ENCODE measurements at regions not wholly inside any gene's neighbourhood (a gene's known extent, or its start where the extent isn't known, plus 50 kb on each side); places are given as distances from the start of the nearest gene placed in this dataset.

- H3K4me3 ChIP-seq (ENCODE audit: low read length), result no peak overlapping the region
- no peak overlapping the region for H3K9ac ChIP-seq (ENCODE audit: low read depth, low read length)
- no peaks in the 10 kb centered on the region for H3K27me3 ChIP-seq (ENCODE audit: insufficient read depth, low read length)
- H3K4me1 ChIP-seq (ENCODE audit: insufficient read depth, low read length), result peaks cover 8% of the 10 kb centered on the region
- no peak overlapping the region for H3K27ac ChIP-seq (ENCODE audit: low read length)
- no peaks in the 10 kb centered on the region for H3K36me3 ChIP-seq (ENCODE audit: insufficient read depth, low read depth, low read length)
- no peaks in the 10 kb centered on the region for H3K9me3 ChIP-seq (ENCODE audit: insufficient read depth, low read depth, low read length)
Measured at GRCh38 chr11:88038063-88038462, 137.2 kb downstream of the RAB38 start.

DNA sequence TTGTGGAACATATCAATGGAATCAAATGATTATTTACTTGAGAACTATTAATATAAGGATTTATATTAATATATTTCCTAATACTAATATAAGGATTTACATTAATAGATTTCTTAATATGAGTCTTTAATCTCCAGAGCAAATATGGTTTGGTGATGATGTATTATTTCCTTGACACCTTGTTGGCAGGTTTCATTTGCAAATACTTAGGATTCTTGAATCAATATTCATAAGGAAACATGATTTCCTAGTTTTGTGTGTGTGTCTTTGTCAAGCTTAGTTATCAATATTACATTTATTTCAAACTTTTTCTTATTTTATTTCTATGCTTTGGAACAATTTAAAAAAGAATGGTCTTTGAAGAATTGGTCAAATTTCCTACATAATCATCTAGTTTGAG, 138.5 kb downstream of the RAB38 start:
- Histone ChIP-seq H3K9me3 (ENCODE audit: insufficient read depth, low read depth, low read length) (no peaks in the 10 kb centered on the region), H3K27ac (ENCODE audit: low read length) (no peak overlapping the region)

DNA sequence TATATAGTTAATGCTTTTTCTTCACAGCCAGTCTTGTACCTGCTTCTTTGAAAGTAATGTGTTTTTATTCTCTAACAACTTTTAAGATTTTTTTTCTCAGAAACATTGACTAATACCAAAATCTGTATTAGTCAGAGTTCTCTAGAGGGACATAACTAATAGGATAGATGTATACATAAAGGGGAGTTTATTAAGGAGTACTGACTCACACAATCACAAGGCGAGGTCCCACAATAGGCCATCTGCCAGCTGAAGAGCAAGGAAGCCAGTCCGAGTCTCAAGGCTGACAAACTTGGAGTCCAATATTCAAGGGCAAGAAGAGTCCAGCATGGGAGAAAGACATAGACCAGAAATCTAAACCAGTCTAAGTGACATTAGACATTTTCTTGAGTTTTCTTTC, 140.0 kb downstream of the RAB38 start:
- no peaks in the 10 kb centered on the region for H3K27me3 ChIP-seq (ENCODE audit: insufficient read depth, low read length)
- no peak overlapping the region for H3K27ac ChIP-seq (ENCODE audit: low read length)

More for the DNA sequence above, 138.5 kb downstream of the RAB38 start:
- Histone ChIP-seq H3K9ac (ENCODE audit: low read depth, low read length) (no peak overlapping the region), H3K27me3 (ENCODE audit: insufficient read depth, low read length) (no peaks in the 10 kb centered on the region), H3K4me3 (ENCODE audit: low read length) (no peak overlapping the region), H3K4me1 (ENCODE audit: insufficient read depth, low read length) (no peaks in the 10 kb centered on the region; the same call in 1 of the 2 replicates), H3K36me3 (ENCODE audit: insufficient read depth, low read depth, low read length) (no peaks in the 10 kb centered on the region)

GRCh38 chr11:88017666-88018065, 157.6 kb downstream of the RAB38 start:
- Histone ChIP-seq H3K27me3 (ENCODE audit: insufficient read depth, low read length) (no peaks in the 10 kb centered on the region), H3K9ac (ENCODE audit: low read depth, low read length) (no peak overlapping the region), H3K4me1 (ENCODE audit: insufficient read depth, low read length) (0 out of 2 replicates have a peak, but pooled peaks cover 2% of the 10 kb centered on the region), H3K9me3 (ENCODE audit: insufficient read depth, low read depth, low read length) (no peaks in the 10 kb centered on the region), H3K4me3 (ENCODE audit: low read length) (no peak overlapping the region), H3K27ac (ENCODE audit: low read length) (no peak overlapping the region), H3K36me3 (ENCODE audit: insufficient read depth, low read depth, low read length) (no peaks in the 10 kb centered on the region)

More for the DNA sequence above, 140.0 kb downstream of the RAB38 start:
- Histone ChIP-seq H3K9me3 (ENCODE audit: insufficient read depth, low read depth, low read length) (no peaks in the 10 kb centered on the region), H3K4me3 (ENCODE audit: low read length) (no peak overlapping the region), H3K9ac (ENCODE audit: low read depth, low read length) (no peak overlapping the region), H3K36me3 (ENCODE audit: insufficient read depth, low read depth, low read length) (no peaks in the 10 kb centered on the region), H3K4me1 (ENCODE audit: insufficient read depth, low read length) (no peaks in the 10 kb centered on the region; the same call in 1 of the 2 replicates)

DNA sequence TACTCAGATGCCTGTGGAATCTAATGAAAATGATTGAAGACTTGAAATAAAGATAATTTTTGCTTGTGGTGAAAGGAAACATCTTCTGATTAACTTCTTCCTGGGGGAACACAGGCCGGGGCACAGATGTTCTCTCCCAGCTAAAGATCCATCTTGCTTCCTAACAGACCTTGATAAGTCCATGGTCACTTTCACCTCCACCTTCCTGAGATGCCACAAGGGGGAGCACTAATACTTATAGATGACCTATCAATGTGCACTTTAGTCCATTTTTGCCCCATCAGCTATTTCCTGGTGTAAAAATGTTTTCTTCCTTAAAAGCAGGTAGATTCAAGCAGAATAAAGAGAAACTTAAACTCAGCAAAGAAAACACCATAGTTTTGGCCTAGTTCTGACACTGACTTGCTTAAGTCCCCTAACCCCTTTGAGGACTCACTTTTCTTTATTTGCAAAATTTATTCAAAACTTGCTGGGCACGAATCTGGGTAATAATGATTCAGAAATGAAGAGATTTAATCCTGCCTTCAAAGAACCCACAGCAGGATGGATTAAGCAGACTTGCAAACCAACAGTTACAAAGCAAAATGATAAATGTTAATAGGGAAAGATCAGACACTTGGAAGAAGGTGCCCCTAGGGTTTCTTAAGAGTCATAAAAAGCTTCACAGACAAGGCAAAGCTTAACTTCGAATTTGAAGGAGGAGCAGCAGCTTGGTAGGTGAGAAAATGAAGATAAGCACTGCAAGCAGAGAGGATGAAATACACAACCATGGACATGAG, 158.7 kb downstream of the RAB38 start:
- Histone ChIP-seq H3K9ac (ENCODE audit: low read depth, low read length) (no peak overlapping the region), H3K4me3 (ENCODE audit: low read length) (no peak overlapping the region), H3K36me3 (ENCODE audit: insufficient read depth, low read depth, low read length) (no peaks in the 10 kb centered on the region), H3K9me3 (ENCODE audit: insufficient read depth, low read depth, low read length) (no peaks in the 10 kb centered on the region), H3K27ac (ENCODE audit: low read length) (no peak overlapping the region), H3K4me1 (ENCODE audit: insufficient read depth, low read length) (0 out of 2 replicates have a peak, but pooled peaks cover 2% of the 10 kb centered on the region), H3K27me3 (ENCODE audit: insufficient read depth, low read length) (no peaks in the 10 kb centered on the region)

GRCh38 chr11:88015170-88015569, 160.1 kb downstream of the RAB38 start:
- Histone ChIP-seq H3K27me3 (ENCODE audit: insufficient read depth, low read length) (no peaks in the 10 kb centered on the region), H3K9ac (ENCODE audit: low read depth, low read length) (no peak overlapping the region), H3K9me3 (ENCODE audit: insufficient read depth, low read depth, low read length) (no peaks in the 10 kb centered on the region), H3K27ac (ENCODE audit: low read length) (no peak overlapping the region), H3K4me1 (ENCODE audit: insufficient read depth, low read length) (0 out of 2 replicates have a peak, but pooled peaks cover 2% of the 10 kb centered on the region), H3K4me3 (ENCODE audit: low read length) (no peak overlapping the region), H3K36me3 (ENCODE audit: insufficient read depth, low read depth, low read length) (no peaks in the 10 kb centered on the region)

DNA sequence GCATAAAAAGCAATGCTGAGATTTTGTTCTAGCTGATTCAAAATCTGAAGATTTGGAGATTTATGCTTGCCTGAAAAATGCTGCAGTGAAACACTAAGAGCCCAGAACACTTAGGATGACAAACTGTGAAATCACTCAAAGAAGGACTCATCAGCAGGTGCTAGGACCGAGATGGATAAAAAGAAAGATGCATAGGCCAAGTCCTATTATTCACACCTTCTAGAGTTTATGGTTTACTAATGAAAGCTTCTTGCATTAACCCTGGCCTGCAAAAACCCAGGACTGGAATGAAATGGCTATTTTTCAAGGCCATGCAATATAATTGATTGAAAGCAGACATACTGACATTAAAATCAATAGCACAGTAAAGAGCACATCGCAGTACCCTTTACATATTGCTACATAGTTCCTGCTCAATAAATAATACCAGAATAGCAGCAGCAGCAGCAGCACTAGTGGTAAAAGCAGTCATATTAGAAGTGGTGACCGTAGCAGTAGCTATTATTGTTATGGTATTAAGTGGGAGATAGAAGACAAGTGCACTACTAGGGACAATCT, 161.7 kb downstream of the RAB38 start:
- Histone ChIP-seq H3K27me3 (ENCODE audit: insufficient read depth, low read length) (no peaks in the 10 kb centered on the region), H3K9ac (ENCODE audit: low read depth, low read length) (no peak overlapping the region), H3K9me3 (ENCODE audit: insufficient read depth, low read depth, low read length) (no peaks in the 10 kb centered on the region), H3K4me3 (ENCODE audit: low read length) (no peak overlapping the region), H3K4me1 (ENCODE audit: insufficient read depth, low read length) (0 out of 2 replicates have a peak, but pooled peaks cover 2% of the 10 kb centered on the region), H3K27ac (ENCODE audit: low read length) (no peak overlapping the region), H3K36me3 (ENCODE audit: insufficient read depth, low read depth, low read length) (no peaks in the 10 kb centered on the region)

DNA sequence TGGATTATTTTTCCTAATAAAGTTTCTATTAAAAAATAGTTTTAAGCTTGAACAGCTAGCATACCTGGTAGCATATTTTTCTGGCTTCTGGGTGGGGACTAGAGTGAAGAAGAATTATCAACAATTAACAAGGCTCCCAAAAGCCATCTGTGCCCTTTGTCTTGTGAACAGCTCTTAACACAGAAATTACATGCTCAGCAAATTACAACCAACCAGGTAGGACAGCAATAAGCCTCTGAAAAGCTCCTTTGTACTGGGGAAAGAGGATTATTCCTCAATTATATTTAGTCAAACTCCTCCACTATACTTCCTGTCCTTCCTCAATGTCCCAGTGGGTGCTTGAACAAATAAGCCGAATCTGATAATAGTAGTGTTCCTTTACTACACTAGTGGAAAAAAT, 162.8 kb downstream of the RAB38 start:
- Histone ChIP-seq H3K9me3 (ENCODE audit: insufficient read depth, low read depth, low read length) (no peaks in the 10 kb centered on the region), H3K27ac (ENCODE audit: low read length) (no peak overlapping the region), H3K36me3 (ENCODE audit: insufficient read depth, low read depth, low read length) (no peaks in the 10 kb centered on the region), H3K9ac (ENCODE audit: low read depth, low read length) (no peak overlapping the region), H3K27me3 (ENCODE audit: insufficient read depth, low read length) (no peaks in the 10 kb centered on the region), H3K4me3 (ENCODE audit: low read length) (no peak overlapping the region), H3K4me1 (ENCODE audit: insufficient read depth, low read length) (0 out of 2 replicates have a peak, but pooled peaks cover 2% of the 10 kb centered on the region)

DNA sequence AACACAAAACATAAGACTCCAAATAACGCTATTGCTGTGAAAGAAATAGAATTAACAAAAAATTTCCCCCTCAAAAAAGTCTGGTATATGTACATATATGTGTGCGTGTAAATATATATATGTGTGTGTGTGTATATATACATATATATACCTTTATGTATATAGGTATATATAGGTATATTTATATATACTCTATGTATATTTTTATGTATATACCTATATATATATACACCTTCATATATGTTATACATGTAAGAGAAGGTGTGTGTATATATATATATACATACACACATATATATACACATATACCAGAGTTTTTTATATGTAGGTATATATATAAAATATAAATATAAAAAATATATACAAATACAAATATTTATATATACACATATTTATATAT, 199.2 kb downstream of the RAB38 start:
- Histone ChIP-seq H3K27ac (ENCODE audit: low read length) (no peak overlapping the region), H3K4me3 (ENCODE audit: low read length) (no peak overlapping the region), H3K27me3 (ENCODE audit: insufficient read depth, low read length) (no peaks in the 10 kb centered on the region), H3K36me3 (ENCODE audit: insufficient read depth, low read depth, low read length) (no peaks in the 10 kb centered on the region), H3K9ac (ENCODE audit: low read depth, low read length) (no peak overlapping the region), H3K9me3 (ENCODE audit: insufficient read depth, low read depth, low read length) (no peaks in the 10 kb centered on the region), H3K4me1 (ENCODE audit: insufficient read depth, low read length) (0 out of 2 replicates have a peak, but pooled peaks cover 2% of the 10 kb centered on the region)

- Histone ChIP-seq H3K4me1 (ENCODE audit: insufficient read depth, low read length) (peaks cover 4% of the 10 kb centered on the region; the same call in 1 of the 2 replicates), H3K9ac (ENCODE audit: low read depth, low read length) (no peak overlapping the region), H3K36me3 (ENCODE audit: insufficient read depth, low read depth, low read length) (no peaks in the 10 kb centered on the region), H3K9me3 (ENCODE audit: insufficient read depth, low read depth, low read length) (no peaks in the 10 kb centered on the region), H3K27ac (ENCODE audit: low read length) (no peak overlapping the region), H3K27me3 (ENCODE audit: insufficient read depth, low read length) (no peaks in the 10 kb centered on the region), H3K4me3 (ENCODE audit: low read length) (no peak overlapping the region)
Measured at GRCh38 chr11:87974797-87975196, 200.4 kb downstream of the RAB38 start.

GRCh38 chr11:87972133-87972532, 203.1 kb downstream of the RAB38 start:
- Histone ChIP-seq H3K4me3 (ENCODE audit: low read length) (no peak overlapping the region), H3K9ac (ENCODE audit: low read depth, low read length) (no peak overlapping the region), H3K9me3 (ENCODE audit: insufficient read depth, low read depth, low read length) (no peaks in the 10 kb centered on the region), H3K36me3 (ENCODE audit: insufficient read depth, low read depth, low read length) (no peaks in the 10 kb centered on the region), H3K27me3 (ENCODE audit: insufficient read depth, low read length) (no peaks in the 10 kb centered on the region), H3K27ac (ENCODE audit: low read length) (no peak overlapping the region), H3K4me1 (ENCODE audit: insufficient read depth, low read length) (peaks cover 7% of the 10 kb centered on the region; the same call in 1 of the 2 replicates)

DNA sequence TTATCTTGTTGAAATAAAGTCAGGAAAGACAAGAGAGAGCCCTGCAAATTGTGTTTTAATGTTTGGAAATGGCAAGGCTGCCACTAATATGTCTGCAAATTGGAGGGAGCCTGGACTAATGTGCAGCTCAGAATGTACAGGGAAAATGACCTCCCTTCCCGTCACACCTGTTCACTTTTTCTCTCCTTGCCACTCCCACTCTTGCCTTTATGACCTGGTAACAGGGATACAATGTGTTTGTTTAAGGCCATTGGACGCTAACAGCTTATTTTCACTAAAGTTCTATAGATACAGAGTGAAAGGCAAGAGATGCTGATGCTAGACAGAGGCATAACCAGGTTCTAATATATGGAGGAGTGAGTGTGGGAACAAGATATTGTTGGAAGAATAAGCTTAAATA, 203.9 kb downstream of the RAB38 start:
- Histone ChIP-seq H3K9me3 (ENCODE audit: insufficient read depth, low read depth, low read length) (no peaks in the 10 kb centered on the region), H3K36me3 (ENCODE audit: insufficient read depth, low read depth, low read length) (no peaks in the 10 kb centered on the region), H3K27ac (ENCODE audit: low read length) (no peak overlapping the region), H3K4me1 (ENCODE audit: insufficient read depth, low read length) (peaks cover 11% of the 10 kb centered on the region; the same call in 1 of the 2 replicates), H3K4me3 (ENCODE audit: low read length) (no peak overlapping the region), H3K9ac (ENCODE audit: low read depth, low read length) (no peak overlapping the region), H3K27me3 (ENCODE audit: insufficient read depth, low read length) (no peaks in the 10 kb centered on the region)
